Putamen (tissue), 1 donor: ENCODE measurements at regions not wholly inside any gene's neighbourhood (a gene's known extent, or its start where the extent isn't known, plus 50 kb on each side); places are given as distances from the start of the nearest gene placed in this dataset.
"Not testable (repeated sequence)": the region's sequence is repeated elsewhere in the genome, so short reads cannot be mapped to it uniquely, and the experiment has no call there.

Source experiments
- DNase-seq: peaks from one replicate; pipeline ENCODE4 v3.0.0-alpha.2; 2016; ENCODE audit warnings: low spot score

DNA sequence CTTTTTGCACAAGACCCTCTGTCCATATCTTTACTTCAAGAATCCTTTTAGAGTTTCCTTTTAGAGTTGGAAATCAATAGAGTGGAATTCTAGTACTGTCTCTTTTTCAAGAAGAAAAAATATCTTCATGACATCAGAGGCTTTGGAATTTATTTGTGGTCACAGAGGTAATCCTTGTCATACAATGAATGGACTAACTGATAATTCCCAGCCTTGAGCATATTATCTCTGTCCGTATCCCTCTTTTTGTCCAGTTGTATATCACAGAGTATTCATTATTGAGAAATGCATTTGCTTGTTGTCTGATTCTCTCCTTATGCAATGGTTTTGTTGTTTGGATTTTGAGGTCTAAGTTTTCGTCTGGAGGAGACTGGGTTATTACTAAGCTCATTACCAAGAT, 82.0 kb upstream of the HAPLN1 start:
- no peak for DNase-seq

DNA sequence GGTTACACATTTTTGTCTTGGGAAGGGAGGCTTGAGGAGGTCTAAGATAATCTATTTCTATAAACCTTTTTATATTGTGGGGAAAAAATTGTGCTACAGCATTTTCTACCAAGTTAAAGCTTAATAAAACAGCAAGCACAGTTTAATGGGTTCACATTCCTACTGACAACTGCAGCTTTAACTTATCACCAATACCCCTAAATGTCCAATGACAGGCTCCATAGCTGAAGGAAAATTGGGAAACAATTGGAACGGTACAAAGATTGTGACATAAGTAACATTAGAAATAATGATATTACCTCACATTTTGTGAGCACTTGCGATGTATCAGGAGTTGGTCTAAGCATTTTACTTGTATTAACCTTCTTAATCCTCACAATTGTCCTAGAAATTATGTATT, 79.5 kb upstream of the HAPLN1 start:
- DNase-seq, result no peak

DNA sequence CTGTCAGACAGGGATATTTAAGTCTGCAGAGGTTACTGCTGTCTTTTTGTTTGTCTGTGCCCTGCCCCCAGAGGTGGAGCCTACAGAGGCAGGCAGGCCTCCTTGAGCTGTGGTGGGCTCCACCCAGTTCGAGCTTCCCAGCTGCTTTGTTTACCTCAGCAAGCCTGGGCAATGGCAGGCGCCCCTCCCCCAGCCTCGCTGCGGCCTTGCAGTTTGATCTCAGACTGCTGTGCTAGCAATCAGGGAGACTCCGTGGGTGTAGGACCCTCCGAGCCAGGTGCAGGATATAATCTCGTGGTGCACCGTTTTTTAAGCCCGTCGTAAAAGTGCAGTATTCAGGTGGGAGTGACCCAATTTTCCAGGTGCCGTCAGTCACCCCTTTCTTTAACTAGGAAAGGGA, 78.4 kb upstream of the HAPLN1 start:
- DNase-seq, result not testable (repeated sequence)

DNA sequence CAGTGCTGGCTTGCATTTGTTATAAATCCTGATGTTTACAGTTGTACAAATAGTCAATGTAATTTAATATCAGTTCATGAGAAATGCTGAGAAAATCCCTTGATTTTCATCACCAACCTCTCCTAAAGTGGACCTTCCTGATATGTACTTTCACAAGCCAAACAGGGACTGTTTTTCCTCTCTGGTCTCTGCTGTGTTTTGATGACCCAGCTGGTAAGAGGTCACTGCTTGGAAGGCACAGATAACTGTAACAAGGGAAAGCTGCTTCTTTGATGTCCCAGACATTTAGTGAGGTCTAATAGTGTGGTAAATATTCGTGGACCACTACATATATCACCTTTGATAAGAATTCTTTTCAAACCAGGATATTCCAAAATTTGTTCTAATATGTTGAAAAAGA, 68.7 kb upstream of the HAPLN1 start:
- DNase-seq, result no peak

DNA sequence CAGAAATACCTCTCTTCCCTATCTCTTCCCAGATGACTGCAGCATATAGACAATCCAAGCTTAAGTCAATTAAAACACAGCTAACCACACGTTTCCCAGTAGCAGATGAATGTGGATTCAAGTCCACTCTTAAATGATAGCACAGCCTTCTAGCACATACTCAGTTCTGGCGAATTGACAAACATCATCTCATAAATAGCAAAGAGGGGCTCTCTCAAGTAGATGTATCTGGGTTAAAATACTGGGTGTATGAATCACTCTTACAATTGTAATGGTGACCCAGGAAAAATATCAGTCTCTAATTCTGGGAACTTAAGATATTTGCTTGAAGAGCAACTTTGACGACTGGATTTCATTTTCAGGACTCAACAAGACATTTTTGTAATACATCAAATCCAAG, 67.0 kb upstream of the HAPLN1 start:
- DNase-seq, result no peak

DNA sequence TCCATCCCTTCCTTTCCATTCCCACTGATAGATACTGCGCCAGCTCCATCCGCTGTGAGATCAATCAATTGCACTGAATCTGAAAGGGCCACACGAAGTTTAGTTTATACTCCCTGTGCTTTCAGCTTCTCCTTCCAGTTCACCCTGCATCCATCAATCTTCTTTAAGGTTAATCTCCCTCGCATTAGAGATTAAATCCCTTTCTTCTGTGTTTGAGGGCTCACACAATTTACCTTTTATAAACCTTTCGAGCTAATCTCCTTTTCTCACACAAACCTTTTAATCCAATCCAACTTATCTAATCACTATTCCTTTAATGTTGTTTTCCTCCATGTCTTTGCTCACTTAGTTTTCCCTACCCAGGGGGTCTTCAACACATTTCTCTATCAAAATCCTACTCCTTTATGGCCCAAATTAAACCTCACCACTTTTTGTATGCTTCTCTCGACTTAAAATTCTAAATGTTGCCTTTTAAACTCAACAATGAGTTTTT, 64.6 kb upstream of the HAPLN1 start:
- no peak for DNase-seq

DNA sequence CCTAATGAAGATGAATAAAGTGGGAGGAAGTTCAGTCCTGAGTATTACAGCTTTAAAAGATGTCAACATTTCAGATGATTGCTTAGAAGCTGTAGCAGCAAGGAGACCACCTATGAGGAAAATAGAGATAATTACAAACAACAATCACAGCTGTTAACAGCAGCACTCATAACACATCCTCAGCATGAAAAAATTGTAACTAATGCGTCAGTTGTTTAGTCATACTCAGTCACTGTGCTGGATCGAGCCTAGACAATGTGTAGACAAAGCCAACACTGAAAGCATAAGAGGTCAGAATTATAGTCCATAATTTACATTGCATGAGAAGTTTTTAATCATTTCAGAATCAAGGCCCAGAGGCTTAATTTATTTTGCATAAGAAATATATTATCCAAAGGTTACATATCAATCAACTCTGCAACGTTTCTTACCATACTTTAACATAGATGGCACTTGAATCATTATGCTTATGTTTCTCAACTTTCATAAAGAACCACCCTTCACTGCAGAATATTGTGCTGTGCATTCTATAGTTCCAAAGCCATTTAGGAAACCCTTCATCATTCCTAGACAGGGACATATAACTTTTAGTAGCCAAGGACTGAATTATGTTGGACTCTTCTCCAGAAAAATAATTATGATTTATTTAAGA, 60.2 kb upstream of the HAPLN1 start:
- no peak for DNase-seq

DNA sequence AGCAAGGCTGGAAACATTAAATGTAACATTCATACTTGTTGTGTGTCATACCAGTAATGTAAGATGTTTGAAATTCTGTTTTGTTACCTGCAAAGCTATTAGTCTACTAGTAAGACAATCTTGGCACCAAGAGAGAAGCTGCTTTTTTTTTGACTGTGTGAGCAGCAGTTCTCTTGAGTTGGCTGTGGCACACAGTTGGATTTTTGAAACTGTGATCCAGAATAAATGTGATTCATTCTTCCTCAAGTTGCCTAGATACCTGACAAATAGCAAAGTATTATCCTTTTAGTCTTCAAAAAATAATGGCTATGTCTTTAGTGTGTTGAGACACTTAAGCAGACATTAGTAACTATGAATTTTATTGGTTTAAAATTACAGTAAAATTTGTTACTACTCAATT, 57.2 kb upstream of the HAPLN1 start:
- no peak for DNase-seq

DNA sequence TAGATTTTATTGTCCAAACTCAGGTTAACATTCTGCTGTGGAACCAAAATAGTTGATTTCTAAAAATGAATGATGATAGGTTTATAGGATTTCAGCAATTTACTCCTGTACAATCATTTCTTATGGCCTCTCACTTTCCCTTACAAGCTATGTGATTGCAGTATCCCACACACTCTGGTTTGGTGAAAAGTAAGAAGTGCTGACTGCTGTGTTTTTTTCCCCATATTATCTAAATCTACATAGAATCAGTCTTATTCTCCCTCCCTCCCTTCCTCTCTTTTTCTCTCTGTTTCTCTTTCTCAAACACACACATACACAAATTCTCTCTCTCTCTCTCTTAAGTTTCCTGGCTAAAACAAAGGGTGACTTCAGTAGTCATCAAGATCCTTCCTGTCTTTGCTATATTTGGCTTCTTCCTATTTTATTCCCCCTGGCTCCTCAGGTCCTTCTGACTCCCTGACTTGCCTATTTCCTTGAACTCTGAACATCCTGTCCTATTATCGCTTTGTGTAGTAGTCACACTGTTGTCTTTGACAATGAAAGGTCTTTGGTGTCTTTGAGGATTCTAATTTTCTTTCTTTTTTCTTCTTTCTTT, 55.9 kb upstream of the HAPLN1 start:
- no peak for DNase-seq
